ENCODE measurements at regions not wholly inside any gene's neighbourhood (a gene's known extent, or its start where the extent isn't known, plus 50 kb on each side); places are given as distances from the start of the nearest gene placed in this dataset.
"Not testable (repeated sequence)": the region's sequence is repeated elsewhere in the genome, so short reads cannot be mapped to it uniquely, and the experiment has no call there.

DNA sequence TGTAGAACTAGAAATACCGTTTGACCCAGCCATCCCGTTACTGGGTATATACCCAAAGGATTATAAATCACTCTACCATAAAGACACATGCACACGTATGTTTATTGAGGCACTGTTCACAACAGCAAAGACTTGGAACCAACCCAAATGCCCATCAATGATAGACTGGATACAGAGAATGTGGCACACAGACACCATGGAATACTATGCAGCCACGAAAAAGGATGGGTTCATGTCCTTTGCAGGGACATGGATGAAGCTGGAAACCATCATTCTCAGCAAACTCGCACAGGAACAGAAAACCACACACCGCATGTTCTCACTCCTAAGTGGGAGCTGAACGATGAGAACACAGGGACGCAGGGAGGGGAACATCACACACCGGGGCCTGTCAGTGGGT is 85.6 kb upstream of the PPP2R3B start:
- TF ChIP-seq, protein P1, sequence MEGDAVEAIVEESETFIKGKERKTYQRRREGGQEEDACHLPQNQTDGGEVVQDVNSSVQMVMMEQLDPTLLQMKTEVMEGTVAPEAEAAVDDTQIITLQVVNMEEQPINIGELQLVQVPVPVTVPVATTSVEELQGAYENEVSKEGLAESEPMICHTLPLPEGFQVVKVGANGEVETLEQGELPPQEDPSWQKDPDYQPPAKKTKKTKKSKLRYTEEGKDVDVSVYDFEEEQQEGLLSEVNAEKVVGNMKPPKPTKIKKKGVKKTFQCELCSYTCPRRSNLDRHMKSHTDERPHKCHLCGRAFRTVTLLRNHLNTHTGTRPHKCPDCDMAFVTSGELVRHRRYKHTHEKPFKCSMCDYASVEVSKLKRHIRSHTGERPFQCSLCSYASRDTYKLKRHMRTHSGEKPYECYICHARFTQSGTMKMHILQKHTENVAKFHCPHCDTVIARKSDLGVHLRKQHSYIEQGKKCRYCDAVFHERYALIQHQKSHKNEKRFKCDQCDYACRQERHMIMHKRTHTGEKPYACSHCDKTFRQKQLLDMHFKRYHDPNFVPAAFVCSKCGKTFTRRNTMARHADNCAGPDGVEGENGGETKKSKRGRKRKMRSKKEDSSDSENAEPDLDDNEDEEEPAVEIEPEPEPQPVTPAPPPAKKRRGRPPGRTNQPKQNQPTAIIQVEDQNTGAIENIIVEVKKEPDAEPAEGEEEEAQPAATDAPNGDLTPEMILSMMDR (IDR thresholded peaks at IDR 0.05): not testable (repeated sequence)
- not testable (repeated sequence) for TF ChIP-seq EP300 (IDR thresholded peaks at IDR 0.05)

Data from sigmoid colon (tissue), 4 donors.